ENCODE measurements at regions not wholly inside any gene's neighbourhood (a gene's known extent, or its start where the extent isn't known, plus 50 kb on each side); places are given as distances from the start of the nearest gene placed in this dataset.

GRCh38 chr7:93719546-93719945, 145.0 kb upstream of the CALCR start:
- TF ChIP-seq, protein P1, sequence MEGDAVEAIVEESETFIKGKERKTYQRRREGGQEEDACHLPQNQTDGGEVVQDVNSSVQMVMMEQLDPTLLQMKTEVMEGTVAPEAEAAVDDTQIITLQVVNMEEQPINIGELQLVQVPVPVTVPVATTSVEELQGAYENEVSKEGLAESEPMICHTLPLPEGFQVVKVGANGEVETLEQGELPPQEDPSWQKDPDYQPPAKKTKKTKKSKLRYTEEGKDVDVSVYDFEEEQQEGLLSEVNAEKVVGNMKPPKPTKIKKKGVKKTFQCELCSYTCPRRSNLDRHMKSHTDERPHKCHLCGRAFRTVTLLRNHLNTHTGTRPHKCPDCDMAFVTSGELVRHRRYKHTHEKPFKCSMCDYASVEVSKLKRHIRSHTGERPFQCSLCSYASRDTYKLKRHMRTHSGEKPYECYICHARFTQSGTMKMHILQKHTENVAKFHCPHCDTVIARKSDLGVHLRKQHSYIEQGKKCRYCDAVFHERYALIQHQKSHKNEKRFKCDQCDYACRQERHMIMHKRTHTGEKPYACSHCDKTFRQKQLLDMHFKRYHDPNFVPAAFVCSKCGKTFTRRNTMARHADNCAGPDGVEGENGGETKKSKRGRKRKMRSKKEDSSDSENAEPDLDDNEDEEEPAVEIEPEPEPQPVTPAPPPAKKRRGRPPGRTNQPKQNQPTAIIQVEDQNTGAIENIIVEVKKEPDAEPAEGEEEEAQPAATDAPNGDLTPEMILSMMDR (IDR thresholded peaks at IDR 0.05): no peak
- TF ChIP-seq POLR2A (IDR thresholded peaks at IDR 0.05): no peak

Data from uterus (tissue), 2 donors.